GM21528 (cell line): ENCODE measurements at regions not wholly inside any gene's neighbourhood (a gene's known extent, or its start where the extent isn't known, plus 50 kb on each side); places are given as distances from the start of the nearest gene placed in this dataset.

Experiments used
- ATAC-seq: cut with Tn5 transposase; IDR thresholded peaks from one replicate; pipeline ENCODE4 v1.9.1; 2021; ENCODE audit warnings: mild to moderate bottlenecking, moderate library complexity; ENCODE audit not compliant: unreplicated experiment, low FRiP score

DNA sequence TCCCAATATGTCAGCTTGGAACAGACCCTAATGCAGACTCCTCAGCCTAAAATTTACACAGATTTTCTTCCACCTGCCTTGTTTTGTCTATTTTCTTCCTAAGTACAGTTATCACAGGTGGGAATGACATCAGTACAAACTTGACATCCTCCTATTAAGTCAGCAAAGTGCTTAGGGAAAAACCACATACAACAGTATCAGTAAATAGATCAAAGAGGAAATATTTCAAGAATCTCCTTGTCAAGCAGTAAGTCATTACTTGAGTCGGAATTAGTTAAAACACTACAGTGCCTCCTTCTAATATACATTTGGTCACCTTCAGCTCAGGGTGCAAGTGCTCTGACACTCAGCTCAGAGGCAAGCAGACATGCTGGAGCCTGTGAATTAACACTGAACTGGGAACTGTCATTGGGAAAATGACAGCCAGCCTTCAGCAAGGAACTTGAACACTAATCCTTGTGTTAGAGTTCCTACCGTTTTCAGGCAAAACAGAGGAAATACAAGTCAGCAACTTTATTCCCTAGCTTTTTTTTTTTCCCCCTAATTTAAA, 394.3 kb upstream of the HTR2A start:
- no peak for ATAC-seq

- ATAC-seq = no peak
Measured at GRCh38 chr13:47289567-47289966, 392.7 kb upstream of the HTR2A start.

GRCh38 chr13:47288546-47288945, 391.7 kb upstream of the HTR2A start:
- ATAC-seq = no peak

DNA sequence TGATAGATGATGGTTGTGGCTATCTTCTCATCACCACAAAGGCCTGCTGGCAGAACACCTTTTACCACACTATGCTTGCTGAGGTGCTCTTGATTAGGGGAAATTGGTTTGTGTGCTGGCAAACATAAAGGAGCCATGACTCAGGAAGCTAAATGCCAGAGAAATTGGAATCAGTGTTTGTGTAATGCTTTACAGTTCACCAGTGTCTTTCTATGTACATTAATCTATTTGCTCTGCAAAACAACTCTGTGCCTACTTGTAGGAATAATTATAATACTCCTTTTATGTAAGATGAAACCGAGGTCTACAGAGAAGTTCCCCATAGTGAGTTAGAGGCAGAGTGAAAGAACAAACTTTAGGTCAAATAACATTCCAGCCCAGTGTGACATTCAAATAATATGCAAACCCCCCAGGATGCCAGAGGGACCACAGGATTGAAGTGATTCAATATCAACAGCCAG, 390.5 kb upstream of the HTR2A start:
- no peak for ATAC-seq

DNA sequence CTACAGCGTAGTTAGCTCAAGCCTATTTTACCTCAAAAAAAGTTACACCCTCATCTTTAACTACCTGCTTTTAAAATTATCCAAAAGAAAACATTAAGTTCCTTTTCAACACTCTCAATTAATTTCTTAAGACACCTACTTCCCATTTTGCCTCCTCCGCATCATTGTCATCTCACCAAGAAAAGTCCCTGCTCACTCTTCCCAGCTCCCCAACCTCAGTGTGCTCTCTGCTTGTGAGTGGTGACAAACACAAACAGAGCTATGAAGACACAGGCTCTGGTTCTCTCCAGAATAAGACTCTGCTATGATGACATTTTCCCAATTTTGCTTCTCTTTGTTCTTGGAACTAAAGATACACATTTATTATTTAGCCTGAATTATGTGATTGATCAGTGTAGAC, 385.1 kb upstream of the HTR2A start:
- no peak for ATAC-seq

DNA sequence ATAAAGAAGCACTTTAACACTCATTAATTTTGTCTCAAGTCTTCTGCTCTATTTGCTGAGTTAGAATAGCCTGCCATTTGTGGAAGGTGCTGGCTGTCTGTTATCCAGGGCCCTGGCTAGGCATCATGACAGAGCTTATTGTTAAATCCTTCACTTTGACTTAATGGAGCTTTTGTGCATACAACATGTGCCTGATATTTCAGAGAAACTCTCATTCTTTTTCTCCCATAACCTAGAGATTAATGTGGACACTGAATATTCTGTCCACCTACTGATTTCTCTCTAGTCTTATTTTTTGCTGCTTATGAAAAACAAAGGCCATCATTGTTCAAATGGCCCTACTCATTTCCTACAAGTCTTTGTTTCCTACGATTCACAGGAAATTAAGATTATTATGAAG, 383.1 kb upstream of the HTR2A start:
- no peak for ATAC-seq

DNA sequence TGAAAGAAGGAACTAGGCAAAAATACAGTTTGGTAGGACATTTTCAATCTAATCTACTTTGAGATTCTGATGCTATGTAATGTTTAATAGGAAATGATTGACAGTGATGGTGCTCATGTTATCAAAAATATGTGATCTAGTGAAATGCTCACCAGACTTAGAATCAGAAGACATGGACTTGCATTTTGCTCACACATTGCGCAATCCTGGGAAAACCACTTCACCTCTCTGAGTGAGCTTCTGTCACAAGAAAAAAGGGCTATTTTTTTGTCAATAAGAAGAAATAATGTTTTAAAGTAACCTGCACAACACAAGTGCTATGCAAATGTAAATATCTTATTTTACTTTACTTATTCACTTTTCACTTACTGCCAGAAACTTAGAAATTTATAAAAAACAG, 380.9 kb upstream of the HTR2A start:
- ATAC-seq = no peak

- ATAC-seq = no peak
Measured at GRCh38 chr13:47268270-47268669, 371.4 kb upstream of the HTR2A start.

DNA sequence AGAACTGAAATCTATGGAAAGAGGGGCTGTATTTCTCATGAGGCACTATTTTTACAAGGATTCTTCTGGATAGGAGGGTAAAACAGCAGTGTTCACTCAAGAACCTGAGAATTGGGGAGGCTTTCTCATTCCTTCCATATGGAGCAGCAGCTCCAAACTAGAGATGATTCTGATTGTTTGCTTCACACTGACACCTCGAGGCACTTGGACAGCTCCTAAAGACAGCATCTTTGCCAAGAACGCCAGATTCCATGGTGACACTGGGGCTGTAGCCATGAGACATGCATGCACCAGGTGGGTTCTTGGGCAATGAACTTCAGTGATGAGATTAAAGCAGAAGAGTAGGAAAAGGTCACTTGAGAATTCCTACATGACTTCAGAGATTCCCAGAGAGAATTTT, 361.5 kb upstream of the HTR2A start:
- no peak for ATAC-seq

GRCh38 chr13:47256618-47257017, 359.8 kb upstream of the HTR2A start:
- ATAC-seq = no peak

- no peak for ATAC-seq
Measured at GRCh38 chr13:47252627-47253026, 355.8 kb upstream of the HTR2A start.

GRCh38 chr13:47251771-47252170, 354.9 kb upstream of the HTR2A start:
- no peak for ATAC-seq

DNA sequence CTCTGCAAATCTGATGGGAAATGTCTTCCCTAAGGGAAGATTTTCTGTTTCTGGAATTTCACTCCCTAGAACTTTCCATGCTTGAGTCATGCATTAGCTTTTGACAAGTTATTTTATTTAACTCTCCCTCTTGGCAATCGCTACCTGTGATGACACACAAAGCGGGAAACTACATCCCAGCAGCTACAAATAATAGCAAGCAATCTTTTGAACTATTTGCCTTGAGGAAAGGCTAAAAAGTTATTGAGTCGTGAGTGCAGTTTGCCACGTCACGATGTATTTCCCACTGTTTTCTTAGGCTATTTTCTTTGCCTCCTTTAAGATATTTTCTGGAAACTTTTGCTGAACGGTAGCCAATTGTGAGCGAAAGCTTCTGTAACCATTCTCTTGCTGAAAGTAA, 353.3 kb upstream of the HTR2A start:
- ATAC-seq = no peak

GRCh38 chr13:47249266-47249665, 352.4 kb upstream of the HTR2A start:
- ATAC-seq = no peak

DNA sequence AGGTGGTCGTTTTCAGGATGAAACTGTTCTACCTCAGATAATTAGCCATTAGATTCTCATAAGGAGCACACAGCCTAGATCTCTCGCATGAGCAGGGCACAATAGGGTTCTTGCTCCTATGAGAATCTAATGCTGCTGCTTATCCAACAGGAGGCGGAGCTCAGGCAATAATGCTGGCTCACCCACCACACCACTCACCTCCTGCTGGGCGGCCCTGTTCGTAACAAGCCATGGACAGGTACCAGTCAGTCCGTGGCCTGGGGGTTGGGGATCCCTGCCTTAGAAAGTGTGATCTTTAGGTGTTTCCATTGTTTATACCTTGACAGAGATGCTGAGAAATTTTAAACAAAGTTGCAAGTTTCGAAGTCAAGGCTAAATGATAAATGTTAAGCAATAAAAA, 344.6 kb upstream of the HTR2A start:
- no peak for ATAC-seq

- no peak for ATAC-seq
Measured at GRCh38 chr13:47239025-47239424, 342.2 kb upstream of the HTR2A start.

GRCh38 chr13:47237571-47237970, 340.7 kb upstream of the HTR2A start:
- no peak for ATAC-seq

- ATAC-seq = no peak
Measured at GRCh38 chr13:47233734-47234133, 336.9 kb upstream of the HTR2A start.

DNA sequence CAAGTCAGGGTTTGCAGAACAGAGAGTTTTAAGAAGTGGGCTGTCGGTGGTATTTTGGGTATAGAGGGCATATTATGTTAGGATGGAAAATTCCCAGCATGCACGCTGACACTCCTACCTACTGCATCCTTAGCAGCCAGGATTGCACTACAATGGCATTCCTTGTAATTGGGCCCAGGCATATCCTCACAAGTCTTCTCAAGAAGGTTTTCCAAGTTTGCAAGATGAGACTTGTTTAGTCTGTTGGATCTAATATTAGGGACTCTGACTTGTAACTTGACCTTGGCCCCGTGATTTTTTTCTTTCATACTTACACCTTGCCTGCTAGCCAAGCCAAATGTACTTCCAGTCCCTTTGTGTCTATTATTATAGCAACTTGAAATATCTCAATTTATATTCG, 335.7 kb upstream of the HTR2A start:
- no peak for ATAC-seq

- ATAC-seq = no peak
Measured at GRCh38 chr13:47230155-47230554, 333.3 kb upstream of the HTR2A start.

DNA sequence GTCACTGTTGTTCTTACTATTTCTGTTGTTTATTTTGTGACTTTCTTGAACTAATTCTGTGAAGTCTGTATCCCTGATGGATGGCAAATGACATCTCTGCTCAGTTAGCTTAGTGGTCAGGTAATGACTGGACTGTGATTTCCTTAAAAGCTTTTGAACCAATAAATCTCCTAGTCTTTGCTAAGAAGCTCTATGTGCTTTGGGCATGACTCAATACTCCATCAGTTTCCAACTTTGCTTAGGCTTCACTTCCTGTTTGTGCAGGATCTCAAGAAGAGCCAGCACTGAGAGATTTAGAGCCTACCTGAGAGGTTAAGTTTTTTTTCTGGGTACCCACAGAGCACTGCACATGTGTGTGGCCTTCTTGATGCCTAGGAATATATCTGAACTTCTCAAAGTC, 329.7 kb upstream of the HTR2A start:
- no peak for ATAC-seq

GRCh38 chr13:47220453-47221140, 323.7 kb upstream of the HTR2A start:
- ATAC-seq = no peak

DNA sequence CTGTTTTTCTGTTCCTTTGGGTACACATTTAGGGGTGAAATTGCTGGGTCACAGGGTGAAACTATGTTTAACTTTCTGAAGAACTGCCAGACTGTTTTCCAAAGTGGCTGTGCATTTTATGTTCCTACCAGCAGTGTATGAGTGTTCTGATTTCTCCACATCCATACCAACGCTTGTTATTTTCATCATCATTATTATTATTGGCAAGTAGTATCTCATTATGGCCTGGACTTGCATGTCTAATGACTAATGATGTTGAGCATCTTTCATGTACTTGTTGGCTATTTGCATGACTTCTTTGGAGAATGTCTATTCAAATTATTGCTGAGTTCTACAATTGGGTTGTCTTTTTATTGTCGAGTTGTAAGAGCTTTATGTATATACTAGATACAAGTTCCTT, 321.8 kb upstream of the HTR2A start:
- no peak for ATAC-seq
